ENCODE measurements at regions not wholly inside any gene's neighbourhood (a gene's known extent, or its start where the extent isn't known, plus 50 kb on each side); places are given as distances from the start of the nearest gene placed in this dataset.

DNA sequence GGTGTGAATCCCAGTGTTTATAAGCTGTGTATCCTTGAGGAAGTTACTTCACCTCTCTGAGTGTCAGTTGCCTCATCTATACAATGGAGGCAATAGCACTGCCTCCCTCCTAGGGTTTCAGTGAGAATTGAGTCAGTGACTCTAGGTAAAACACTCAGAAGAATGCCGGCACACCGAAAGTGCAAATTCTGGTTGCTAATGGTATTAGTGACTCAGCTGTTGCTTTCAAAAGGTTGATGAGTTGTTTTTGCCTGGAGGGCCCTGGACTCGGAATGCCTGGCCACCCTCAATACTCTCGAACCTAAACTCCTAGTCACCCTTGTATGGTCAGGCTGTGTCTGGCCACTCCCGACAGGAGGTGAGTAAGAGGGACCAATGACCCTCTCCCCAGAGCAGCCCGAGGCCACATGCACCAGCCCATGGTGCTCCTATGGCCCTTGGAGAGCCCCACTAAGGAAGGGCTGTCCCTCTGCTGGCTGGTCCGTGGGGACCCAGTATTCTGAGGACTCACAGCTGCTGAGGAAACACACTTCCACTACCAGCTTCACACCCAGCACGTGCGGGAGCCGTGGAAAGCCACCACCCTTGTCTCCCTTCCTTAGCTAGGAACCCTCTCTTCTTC is 60.2 kb downstream of the CALML3 start:
- TF ChIP-seq CTCF (IDR thresholded peaks at IDR 0.05; ENCODE audit: extremely low read depth in 1 of 2, insufficient read depth in 1 of 2, low read depth in 1 of 2, low read length in 2 of 2) (no peak), EZH2 (IDR thresholded peaks at IDR 0.05; ENCODE audit: borderline replicate concordance, low read depth, low read length, severe bottlenecking) (no peak), POLR2A (IDR thresholded peaks at IDR 0.05; ENCODE audit: low read depth, low read length) (no peak), POLR2AphosphoS5 (IDR thresholded peaks at IDR 0.05; ENCODE audit: insufficient read depth, low read depth, low read length) (no peak)

Measured in endothelial cell of umbilical vein (primary cell).